Left lung (tissue), 4 donors: ENCODE measurements at regions not wholly inside any gene's neighbourhood (a gene's known extent, or its start where the extent isn't known, plus 50 kb on each side); places are given as distances from the start of the nearest gene placed in this dataset.

Source experiments
- ATAC-seq: fragments of 200-7000 bp; cut with Tn5 transposase; one replicate; pipeline ENCODE4 v1.9.1; 2020; ENCODE audit warnings: moderate library complexity
- DNase-seq, 4 donors: peaks; one replicate each; pipeline ENCODE4 v3.0.0-alpha.2; 2013 to 2020
- H3K27ac ChIP-seq, 2 donors: fragments of 200-600 bp; sonication (generic) in 1 of 2; one replicate each; pipeline versions ENCODE4 v1.5.0 to v1.8.0; 2020 to 2021
- H3K27me3 ChIP-seq, 2 donors: fragments of 200-600 bp; sonication (generic) in 1 of 2; one replicate each; pipeline versions ENCODE4 v1.5.0 to v1.8.0; 2020 to 2021
- H3K36me3 ChIP-seq, 2 donors: fragments of 200-600 bp; sonication (generic) in 1 of 2; one replicate each; pipeline versions ENCODE4 v1.5.0 to v1.8.0; 2020 to 2021
- H3K4me1 ChIP-seq, 2 donors: fragments of 200-600 bp; one replicate each; pipeline ENCODE4 v1.8.0; 2021
- H3K4me3 ChIP-seq, 2 donors: fragments of 200-600 bp; sonication (generic) in 1 of 2; one replicate each; pipeline versions ENCODE4 v1.5.0 to v1.8.0; 2020 to 2021; ENCODE audit warnings: mild to moderate bottlenecking in 1 of 2
- H3K9me3 ChIP-seq, 2 donors: fragments of 200-600 bp; sonication (generic) in 1 of 2; one replicate each; pipeline versions ENCODE4 v1.5.0 to v1.8.0; 2020 to 2021
- intact Hi-C, 2 donors: fragments of 100-400 bp; cut with DNase I; formaldehyde crosslinking; loops; one replicate each; pipeline versions ENCODE4 v1.11.2 to v1.14.2; 2022
- TF ChIP-seq, protein P1 (sequence below), 2 donors: fragments of 200-600 bp; sonication (generic) in 1 of 2; IDR thresholded peaks; one replicate each; pipeline versions ENCODE4 v1.5.0 to v1.8.0; 2021; ENCODE audit warnings: antibody characterized with exemption in 2 of 2
- donor health status: DM: no; HTN: yes; CAD: no.
- donor health status: DM: no; HTN: no; CAD: no.

DNA sequence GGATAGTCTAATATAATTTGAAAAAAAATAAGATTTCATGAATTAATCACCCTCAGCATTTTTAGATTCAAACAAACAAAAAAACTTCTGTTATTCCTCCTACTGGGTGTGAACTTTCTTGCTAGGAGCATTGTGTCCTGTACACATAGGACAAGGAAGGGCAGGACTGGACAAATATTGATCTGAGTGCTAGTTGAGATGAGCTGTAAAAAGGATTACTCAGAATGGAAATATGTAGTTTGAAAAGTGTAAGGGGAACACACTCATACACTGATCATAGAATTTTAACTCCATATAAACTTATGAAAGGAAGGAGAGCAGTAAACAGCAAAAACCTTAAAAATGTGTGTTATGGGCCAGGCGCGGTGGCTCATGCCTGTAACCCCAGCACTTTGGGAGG lies 156.5 kb upstream of the ZNF648 start:
- Histone ChIP-seq H3K9me3 (peaks cover 0 to 6% of the 10 kb centered on the region in 2 donors), H3K36me3 (no peaks in the 10 kb centered on the region), H3K4me3 (no peak overlapping the region), H3K4me1 (no peaks in the 10 kb centered on the region), H3K27me3 (no peaks in the 10 kb centered on the region), H3K27ac (no peak overlapping the region)
- intact Hi-C loops = no loop called here
- TF ChIP-seq, protein P1, sequence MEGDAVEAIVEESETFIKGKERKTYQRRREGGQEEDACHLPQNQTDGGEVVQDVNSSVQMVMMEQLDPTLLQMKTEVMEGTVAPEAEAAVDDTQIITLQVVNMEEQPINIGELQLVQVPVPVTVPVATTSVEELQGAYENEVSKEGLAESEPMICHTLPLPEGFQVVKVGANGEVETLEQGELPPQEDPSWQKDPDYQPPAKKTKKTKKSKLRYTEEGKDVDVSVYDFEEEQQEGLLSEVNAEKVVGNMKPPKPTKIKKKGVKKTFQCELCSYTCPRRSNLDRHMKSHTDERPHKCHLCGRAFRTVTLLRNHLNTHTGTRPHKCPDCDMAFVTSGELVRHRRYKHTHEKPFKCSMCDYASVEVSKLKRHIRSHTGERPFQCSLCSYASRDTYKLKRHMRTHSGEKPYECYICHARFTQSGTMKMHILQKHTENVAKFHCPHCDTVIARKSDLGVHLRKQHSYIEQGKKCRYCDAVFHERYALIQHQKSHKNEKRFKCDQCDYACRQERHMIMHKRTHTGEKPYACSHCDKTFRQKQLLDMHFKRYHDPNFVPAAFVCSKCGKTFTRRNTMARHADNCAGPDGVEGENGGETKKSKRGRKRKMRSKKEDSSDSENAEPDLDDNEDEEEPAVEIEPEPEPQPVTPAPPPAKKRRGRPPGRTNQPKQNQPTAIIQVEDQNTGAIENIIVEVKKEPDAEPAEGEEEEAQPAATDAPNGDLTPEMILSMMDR (IDR thresholded peaks at IDR 0.05) = no peak
- DNase-seq (no peak), ATAC-seq (no peak)

DNA sequence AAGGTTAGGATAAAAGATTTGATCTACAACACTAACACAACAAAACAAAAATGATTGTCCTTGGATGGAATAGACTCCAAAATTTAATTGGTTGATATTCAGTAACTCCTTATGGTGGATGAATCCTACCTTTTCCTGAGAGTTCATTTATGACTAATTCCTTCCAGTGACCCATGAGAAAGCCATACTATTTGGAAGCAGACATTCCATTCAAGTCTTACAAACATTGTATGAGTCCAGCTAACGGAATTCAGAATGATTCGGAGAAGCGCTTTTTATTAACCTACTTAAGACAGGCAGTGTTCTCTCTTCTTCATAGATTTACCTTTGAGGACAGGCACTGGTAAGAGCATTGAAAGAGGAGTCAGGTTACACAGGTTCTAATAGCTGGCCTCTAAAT lies 155.6 kb upstream of the ZNF648 start:
- intact Hi-C loops = no loop called here
- no peak for ATAC-seq
- H3K27ac ChIP-seq = no peak overlapping the region
- no peaks in the 10 kb centered on the region for H3K36me3 ChIP-seq
- no peaks in the 10 kb centered on the region for H3K4me1 ChIP-seq
- no peaks in the 10 kb centered on the region for H3K27me3 ChIP-seq
- DNase-seq = no peak
- H3K9me3 ChIP-seq = peaks cover 0 to 5% of the 10 kb centered on the region in 2 donors
- TF ChIP-seq, protein P1 (IDR thresholded peaks at IDR 0.05) = no peak
- H3K4me3 ChIP-seq = no peak overlapping the region

DNA sequence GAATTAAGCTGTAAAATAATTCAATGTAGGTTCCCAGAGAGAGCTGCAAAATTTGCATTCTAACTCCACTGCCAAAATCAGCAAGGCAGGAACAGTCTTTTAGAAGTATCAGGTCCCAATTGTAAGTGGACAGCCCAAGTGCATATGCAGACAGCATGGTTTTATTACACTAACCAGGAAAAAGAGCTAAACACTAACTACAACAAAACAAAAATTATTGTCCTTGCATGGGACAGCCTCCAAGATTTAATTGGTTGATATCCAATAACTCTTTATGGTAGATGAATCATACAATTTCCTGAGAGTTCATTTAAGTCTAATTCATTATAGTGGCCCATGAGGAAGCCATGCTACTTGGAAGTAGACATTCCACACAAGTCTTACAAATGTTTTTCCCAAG lies 154.3 kb upstream of the ZNF648 start:
- Histone ChIP-seq H3K36me3 (no peaks in the 10 kb centered on the region), H3K4me3 (no peak overlapping the region), H3K27me3 (no peaks in the 10 kb centered on the region), H3K27ac (no peak overlapping the region), H3K4me1 (no peaks in the 10 kb centered on the region), H3K9me3 (no peaks in the 10 kb centered on the region)
- intact Hi-C loops = no loop called here
- DNase-seq (no peak), ATAC-seq (no peak)
- TF ChIP-seq, protein P1 (IDR thresholded peaks at IDR 0.05) = no peak

DNA sequence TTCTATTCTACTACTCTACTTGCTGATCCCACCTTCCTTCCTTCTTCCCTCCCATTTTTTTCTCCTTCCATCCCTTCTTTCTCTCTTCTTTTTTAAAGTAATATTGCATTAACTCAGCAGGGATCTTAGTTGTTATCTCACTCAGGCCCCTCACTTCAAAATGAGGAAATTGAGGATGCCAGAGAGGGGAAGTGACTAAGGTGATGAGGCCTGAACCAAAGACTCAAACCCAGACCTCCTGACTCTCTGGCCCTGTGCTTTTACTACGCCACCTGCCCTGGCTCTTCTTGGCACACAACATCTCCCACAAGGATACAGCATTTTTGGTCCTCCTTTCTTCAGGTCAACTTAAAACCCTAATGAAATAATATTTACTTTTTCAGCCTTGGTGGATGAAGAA lies 151.7 kb upstream of the ZNF648 start:
- H3K4me1 ChIP-seq = no peaks in the 10 kb centered on the region
- no peaks in the 10 kb centered on the region for H3K9me3 ChIP-seq
- intact Hi-C loops = no loop called here
- H3K27me3 ChIP-seq = no peaks in the 10 kb centered on the region
- no peaks in the 10 kb centered on the region for H3K36me3 ChIP-seq
- no peak overlapping the region for H3K4me3 ChIP-seq
- peak overlapping the region in 1 of 2 donors; percentile 13 for H3K27ac ChIP-seq
- ATAC-seq = no peak
- TF ChIP-seq, protein P1 (IDR thresholded peaks at IDR 0.05) = no peak
- DNase-seq = no peak

DNA sequence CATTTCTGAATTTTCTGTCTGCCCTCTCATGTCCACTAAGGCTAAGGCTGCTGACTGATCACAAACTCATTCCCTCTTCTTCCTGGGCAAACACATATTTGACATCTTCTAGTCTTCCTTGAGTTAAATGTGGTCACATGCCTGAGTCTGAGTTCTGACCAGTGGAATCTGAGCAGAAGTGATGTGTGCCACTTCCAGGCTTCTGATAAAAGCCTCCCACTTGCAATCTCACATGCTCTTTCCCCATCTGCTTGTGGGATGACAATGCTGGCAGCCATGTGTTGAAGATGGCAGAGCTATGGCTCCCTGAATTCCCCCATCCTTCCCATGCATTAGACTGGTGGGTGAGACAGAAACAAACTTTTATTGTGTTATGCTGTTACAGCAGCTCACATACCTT lies 149.9 kb upstream of the ZNF648 start:
- no peaks in the 10 kb centered on the region for H3K9me3 ChIP-seq
- TF ChIP-seq, protein P1 (IDR thresholded peaks at IDR 0.05) = no peak
- intact Hi-C loops = no loop called here
- peaks cover 0 to 5% of the 10 kb centered on the region in 2 donors for H3K4me1 ChIP-seq
- no peak for DNase-seq
- H3K27ac ChIP-seq = no peak overlapping the region
- H3K27me3 ChIP-seq = no peaks in the 10 kb centered on the region
- H3K36me3 ChIP-seq = no peaks in the 10 kb centered on the region
- no peak for ATAC-seq
- H3K4me3 ChIP-seq = no peak overlapping the region
